GM19099 (cell line): ENCODE measurements at regions not wholly inside any gene's neighbourhood (a gene's known extent, or its start where the extent isn't known, plus 50 kb on each side); places are given as distances from the start of the nearest gene placed in this dataset.

Source experiments
- POLR2A ChIP-seq: IDR thresholded peaks from 3 replicates; pipeline ENCODE4 v1.6.1; 2011; ENCODE audit warnings: low read depth; ENCODE audit not compliant: insufficient read length; ENCODE audit errors: extremely low read depth

- TF ChIP-seq POLR2A, result no peak
Observed at GRCh38 chr12:123071099-123071800, 79.6 kb downstream of the PITPNM2 start.

GRCh38 chr12:123070267-123071081 lies 80.4 kb downstream of the PITPNM2 start:
- no peak for TF ChIP-seq POLR2A

GRCh38 chr12:123069436-123070266 lies 81.2 kb downstream of the PITPNM2 start:
- TF ChIP-seq POLR2A, result no peak

DNA sequence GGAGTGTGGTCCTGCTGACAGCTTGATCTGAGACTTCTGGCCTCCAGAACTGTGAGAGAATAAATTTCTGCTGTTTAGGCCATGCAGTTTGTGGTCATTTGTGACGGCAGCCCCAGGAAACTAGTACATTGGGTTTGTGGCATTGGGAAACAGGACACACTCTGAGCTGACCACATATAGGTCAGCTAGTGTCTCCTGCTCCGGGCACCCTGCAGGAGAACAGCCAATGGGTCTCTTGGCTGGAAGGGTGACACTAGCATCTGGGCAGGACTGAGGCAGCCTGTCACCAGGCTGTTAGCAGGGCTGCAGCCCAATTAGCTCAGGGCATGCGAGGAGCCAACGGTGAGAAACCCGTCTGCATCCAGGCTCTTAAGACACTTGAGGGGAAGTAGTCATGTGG lies 83.2 kb downstream of the PITPNM2 start:
- TF ChIP-seq POLR2A, result no peak

DNA sequence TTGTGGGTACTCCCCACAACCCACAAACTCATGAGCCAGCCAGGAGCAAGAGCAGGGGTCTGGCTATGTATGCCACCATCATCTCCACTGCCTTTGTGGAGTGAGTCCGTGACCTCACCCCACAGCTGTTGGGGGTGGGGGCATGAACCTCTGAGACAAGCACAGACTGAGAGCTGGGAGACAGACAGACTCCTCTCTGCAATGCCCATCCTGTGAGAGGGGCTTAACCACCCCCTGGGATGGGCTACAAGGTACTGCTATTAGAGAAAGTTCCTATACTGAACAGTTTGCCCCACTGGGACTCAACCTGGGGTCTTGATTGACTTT lies 84.5 kb downstream of the PITPNM2 start:
- no peak for TF ChIP-seq POLR2A

GRCh38 chr12:123065676-123066383 lies 85.1 kb downstream of the PITPNM2 start:
- no peak for TF ChIP-seq POLR2A

- TF ChIP-seq POLR2A, result no peak
Observed at GRCh38 chr12:123064885-123065619, 84.6 kb downstream of the ARL6IP4 start.

GRCh38 chr12:123064366-123064765 lies 83.9 kb downstream of the ARL6IP4 start:
- no peak for TF ChIP-seq POLR2A

- no peak for TF ChIP-seq POLR2A
Observed at GRCh38 chr12:123063535-123063934, 83.1 kb downstream of the ARL6IP4 start.

- TF ChIP-seq POLR2A, result no peak
Observed at GRCh38 chr12:123062681-123063486, 82.4 kb downstream of the ARL6IP4 start.

- TF ChIP-seq POLR2A, result no peak
Observed at GRCh38 chr12:123061441-123062205, 81.1 kb downstream of the ARL6IP4 start.

GRCh38 chr12:123059500-123059899 lies 79.0 kb downstream of the ARL6IP4 start:
- TF ChIP-seq POLR2A, result no peak

- no peak for TF ChIP-seq POLR2A
Observed at GRCh38 chr12:123058980-123059379, 78.5 kb downstream of the ARL6IP4 start.
